Right lobe of liver (tissue), 6 donors: ENCODE measurements at regions not wholly inside any gene's neighbourhood (a gene's known extent, or its start where the extent isn't known, plus 50 kb on each side); places are given as distances from the start of the nearest gene placed in this dataset.
"Not testable (repeated sequence)": the region's sequence is repeated elsewhere in the genome, so short reads cannot be mapped to it uniquely, and the experiment has no call there.

Experiments used
- ATAC-seq, 4 donors: fragments of 200-7000 bp; cut with Tn5 transposase; one replicate each; pipeline ENCODE4 v1.9.1; 2020; ENCODE audit warnings: mild to moderate bottlenecking in 4 of 4, moderate library complexity in 4 of 4
- DNase-seq, 3 donors: peaks; one replicate each; pipeline ENCODE4 v3.0.0-alpha.2; 2020
- H3K27ac ChIP-seq, 3 donors: fragments of 200-600 bp; one replicate each; pipeline ENCODE4 v1.8.0; 2022
- H3K27me3 ChIP-seq, 2 donors: fragments of 200-600 bp; one replicate each; pipeline ENCODE4 v1.8.0; 2022
- H3K36me3 ChIP-seq, 4 donors: fragments of 200-600 bp; sonication (generic) in 1 of 4; one replicate each; pipeline versions ENCODE4 v1.5.1 to v1.8.0; 2017 to 2022; ENCODE audit warnings: control low read depth in 1 of 4
- H3K4me1 ChIP-seq, 4 donors: fragments of 200-600 bp; sonication (generic) in 1 of 4; one replicate each; pipeline versions ENCODE4 v1.5.1 to v1.8.0; 2017 to 2022; ENCODE audit warnings: control low read depth in 1 of 4
- H3K4me3 ChIP-seq, 3 donors: fragments of 200-600 bp; one replicate each; pipeline ENCODE4 v1.8.0; 2022
- H3K9me3 ChIP-seq, 4 donors: fragments of 200-600 bp; sonication (generic) in 1 of 4; one replicate each; pipeline versions ENCODE4 v1.5.1 to v1.8.0; 2017 to 2022; ENCODE audit warnings: control low read depth in 1 of 4
- CTCF ChIP-seq, 4 donors: fragments of 200-600 bp in 3 of 4; fragments of 450-650 bp in 1 of 4; IDR thresholded peaks; one replicate each; pipeline versions ENCODE4 v1.5.1 to v1.8.0; 2016 to 2022; ENCODE audit warnings: antibody characterized with exemption in 4 of 4, mild to moderate bottlenecking in 2 of 4
- POLR2A ChIP-seq: fragments of 450-650 bp; IDR thresholded peaks from one replicate; pipeline ENCODE4 v1.6.1; 2017; ENCODE audit warnings: antibody characterized with exemption, mild to moderate bottlenecking
- WGBS: methylation state at CpG from one replicate; pipeline ENCODE4 v1.1.6; 2018; ENCODE audit warnings: low coverage, low lambda C conversion rate; ENCODE audit not compliant: insufficient coverage; ENCODE audit errors: missing lambda C conversion rate; 5-methylcytosine and 5-hydroxymethylcytosine counted together
- intact Hi-C, 2 donors: fragments of 100-400 bp; cut with DNase I; formaldehyde crosslinking; loops; one replicate each; pipeline versions ENCODE4 v1.11.2 to v1.14.1; 2022
- donor health status: DM: no; HTN: yes; CAD: no.
- donor health status: DM: no; HTN: no; CAD: no.
- donor health status: DM: no; HTN: no; CAD: no.
- donor health status: DM: no; HTN: yes; CAD: no.
- donor health status: DM: no; HTN: yes; CAD: no.

DNA sequence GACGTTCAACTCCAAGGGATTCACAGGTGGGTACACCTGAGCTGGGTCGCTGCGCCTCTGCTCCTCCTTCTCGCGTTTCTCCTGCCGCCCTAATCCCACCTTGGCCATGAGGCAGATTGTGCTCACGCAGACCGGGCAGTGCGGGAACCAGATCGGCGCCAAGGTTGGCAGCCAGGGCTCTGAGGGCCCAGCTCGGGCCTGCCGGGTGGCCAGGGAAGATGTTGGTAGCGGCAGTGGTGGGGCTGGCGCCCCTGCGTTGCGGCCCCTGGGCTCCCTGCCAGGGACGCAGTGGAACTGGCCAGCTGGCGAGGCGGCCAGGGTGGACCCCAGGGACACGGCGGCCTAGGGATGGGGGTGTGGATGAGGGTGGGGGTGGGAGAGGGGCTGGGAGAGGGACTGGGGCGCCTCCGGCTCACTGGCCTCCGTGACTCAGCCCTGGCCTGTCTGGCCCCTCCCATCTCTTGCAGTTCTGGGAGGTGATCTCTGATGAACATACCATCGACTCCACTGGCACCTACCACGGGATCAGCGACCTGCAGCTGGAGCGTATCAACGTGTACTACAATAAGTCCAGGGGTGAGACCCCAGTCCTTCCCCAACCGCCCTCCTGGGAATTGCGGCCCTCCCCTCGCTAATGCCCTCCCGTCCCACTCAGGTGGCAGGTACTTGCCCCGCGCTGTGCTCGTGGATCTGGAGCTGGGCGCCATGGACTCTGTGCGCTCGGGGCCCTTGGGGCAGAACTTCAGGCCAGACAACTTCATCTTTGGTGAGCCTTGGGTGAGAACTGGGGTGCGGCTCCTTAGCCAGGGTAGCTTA lies 114.9 kb upstream of the ALG10B start:
- no peaks in the 10 kb centered on the region for H3K4me1 ChIP-seq
- H3K4me3 ChIP-seq = no peak overlapping the region
- TF ChIP-seq POLR2A (no peak), CTCF (IDR thresholded peaks at IDR 0.05) (no peak)
- DNase-seq = no peak
- H3K36me3 ChIP-seq = no peaks in the 10 kb centered on the region
- ATAC-seq = no peak
- H3K27me3 ChIP-seq = no peaks in the 10 kb centered on the region
- intact Hi-C loops = no loop called here
- WGBS = 88% methylated on average over 4 of the region's 41 CpGs
- no peaks in the 10 kb centered on the region for H3K9me3 ChIP-seq
- H3K27ac ChIP-seq = no peak overlapping the region

- intact Hi-C loops = no loop called here
- WGBS = 56% methylated on average over 1 of the region's 1 CpG
- H3K9me3 ChIP-seq = no peaks in the 10 kb centered on the region
These were observed 111.7 kb upstream of the ALG10B start for GRCh38 chr12:38204831-38205230.

GRCh38 chr12:38222011-38222410 lies 94.6 kb upstream of the ALG10B start:
- DNase-seq (no peak), ATAC-seq (no peak)
- no peaks in the 10 kb centered on the region for H3K36me3 ChIP-seq
- no peak overlapping the region for H3K4me3 ChIP-seq
- H3K4me1 ChIP-seq = no peaks in the 10 kb centered on the region
- H3K9me3 ChIP-seq = no peaks in the 10 kb centered on the region
- WGBS = 35% methylated on average over 4 of the region's 5 CpGs
- no peak overlapping the region for H3K27ac ChIP-seq
- no peak for TF ChIP-seq POLR2A
- TF ChIP-seq CTCF (IDR thresholded peaks at IDR 0.05) = no peak
- intact Hi-C loops = no loop called here
- H3K27me3 ChIP-seq = no peaks in the 10 kb centered on the region

More at GRCh38 chr12:38204831-38205230, 111.7 kb upstream of the ALG10B start:
- H3K36me3 ChIP-seq = no peaks in the 10 kb centered on the region
- TF ChIP-seq CTCF (IDR thresholded peaks at IDR 0.05) = no peak
- TF ChIP-seq POLR2A = no peak
- DNase-seq = no peak
- no peaks in the 10 kb centered on the region for H3K4me1 ChIP-seq
- ATAC-seq = no peak
- H3K27ac ChIP-seq = no peak overlapping the region
- no peaks in the 10 kb centered on the region for H3K27me3 ChIP-seq
- no peak overlapping the region for H3K4me3 ChIP-seq

- H3K4me1 ChIP-seq, H3K9me3 ChIP-seq, DNase-seq, H3K36me3 ChIP-seq, H3K27me3 ChIP-seq, H3K27ac ChIP-seq, ATAC-seq, H3K4me3 ChIP-seq, intact Hi-C loops: not testable (repeated sequence)
These were observed 78.2 kb upstream of the ALG10B start for GRCh38 chr12:38238328-38238727.

DNA sequence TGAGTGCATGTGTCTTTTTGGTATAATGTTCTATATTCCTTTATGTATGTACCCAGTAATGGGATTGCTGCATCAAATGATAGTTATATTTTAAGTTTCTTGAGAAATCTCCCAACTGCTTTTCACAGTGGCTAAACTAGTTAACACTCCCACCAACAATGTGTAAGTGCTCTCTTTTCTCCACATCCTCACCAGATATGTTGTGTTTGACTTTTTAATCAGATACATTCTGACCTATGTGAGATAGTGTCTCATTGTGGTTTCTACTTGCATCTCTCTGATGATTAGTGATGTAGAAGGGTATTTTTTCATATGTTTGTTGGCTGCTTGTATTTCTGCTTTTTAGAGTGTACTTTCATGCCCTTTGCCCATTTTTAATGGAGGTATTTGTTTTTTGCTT lies 62.8 kb upstream of the ALG10B start:
- Histone ChIP-seq H3K4me1 (no peaks in the 10 kb centered on the region), H3K9me3 (no peaks in the 10 kb centered on the region), H3K27ac (no peak overlapping the region), H3K27me3 (no peaks in the 10 kb centered on the region), H3K36me3 (no peaks in the 10 kb centered on the region), H3K4me3 (no peak overlapping the region)
- intact Hi-C loops = no loop called here
- TF ChIP-seq CTCF (IDR thresholded peaks at IDR 0.05) = no peak
- no peak for TF ChIP-seq POLR2A
- ATAC-seq = no peak
- no peak for DNase-seq
